Activated naive CD4-positive, alpha-beta T cell treated with anti-CD3 and anti-CD28 coated beads for 36 hours (primary cell): ENCODE measurements at regions not wholly inside any gene's neighbourhood (a gene's known extent, or its start where the extent isn't known, plus 50 kb on each side); places are given as distances from the start of the nearest gene placed in this dataset.

Source experiments
- CTCF ChIA-PET: fragments of 350-600 bp; sonication (Branson Sonifier 250); formaldehyde crosslinking; loops from one replicate; lab custom pipeline; 2021; ENCODE audit warnings: antibody characterized with exemption; lab: Charles Lee
- DNase-seq: peaks from one replicate; pipeline ENCODE4 v3.0.0-alpha.2; 2020
- H3K27ac Mint-ChIP-seq: one replicate; pipeline ENCODE4 v1.8.0; 2021; ENCODE audit warnings: mild to moderate bottlenecking, mixed read lengths
- H3K27me3 Mint-ChIP-seq: one replicate; pipeline ENCODE4 v1.8.0; 2021; ENCODE audit warnings: low read depth, mixed read lengths
- H3K36me3 Mint-ChIP-seq: one replicate; pipeline ENCODE4 v1.8.0; 2021; ENCODE audit warnings: low read depth, mixed read lengths
- H3K4me1 Mint-ChIP-seq: one replicate; pipeline ENCODE4 v1.8.0; 2021; ENCODE audit warnings: low read depth, mixed read lengths
- H3K4me3 Mint-ChIP-seq: one replicate; pipeline ENCODE4 v1.8.0; 2021; ENCODE audit warnings: mild to moderate bottlenecking, moderate library complexity, mixed read lengths
- H3K9me3 Mint-ChIP-seq: one replicate; pipeline ENCODE4 v1.8.0; 2021; ENCODE audit warnings: mixed read lengths
- intact Hi-C: fragments of 100-400 bp; cut with micrococcal nuclease; formaldehyde crosslinking; loops from one replicate; pipeline ENCODE4 v1.15.1; 2023

GRCh38 chr2:64258566-64258965 lies 114.3 kb upstream of the PELI1 start:
- Mint-ChIP-seq H3K4me1 (peaks cover 12% of the 10 kb centered on the region), H3K27me3 (no peaks in the 10 kb centered on the region)
- CTCF ChIA-PET, result interaction anchor here (0.6 kb wide), 1 partner anchor 42 kb away, joined by 3 read pairs; no protein-coding TSS in a partner anchor

GRCh38 chr2:64259312-64259711 lies 115.1 kb upstream of the PELI1 start:
- Mint-ChIP-seq H3K4me1 (peaks cover 12% of the 10 kb centered on the region), H3K27me3 (no peaks in the 10 kb centered on the region), H3K4me3 (no peak overlapping the region), H3K27ac (no peak overlapping the region), H3K9me3 (no peaks in the 10 kb centered on the region), H3K36me3 (no peaks in the 10 kb centered on the region)
- CTCF ChIA-PET, result interaction anchor here (0.7 kb wide), 1 partner anchor 22 kb away, joined by 3 read pairs; no protein-coding TSS in a partner anchor
- intact Hi-C loops, result no loop called here
- DNase-seq, result no peak

More at GRCh38 chr2:64258566-64258965, 114.3 kb upstream of the PELI1 start:
- Mint-ChIP-seq H3K4me3 (no peak overlapping the region), H3K27ac (no peak overlapping the region), H3K36me3 (no peaks in the 10 kb centered on the region), H3K9me3 (no peaks in the 10 kb centered on the region)
- intact Hi-C loops, result no loop called here
- DNase-seq, result no peak

DNA sequence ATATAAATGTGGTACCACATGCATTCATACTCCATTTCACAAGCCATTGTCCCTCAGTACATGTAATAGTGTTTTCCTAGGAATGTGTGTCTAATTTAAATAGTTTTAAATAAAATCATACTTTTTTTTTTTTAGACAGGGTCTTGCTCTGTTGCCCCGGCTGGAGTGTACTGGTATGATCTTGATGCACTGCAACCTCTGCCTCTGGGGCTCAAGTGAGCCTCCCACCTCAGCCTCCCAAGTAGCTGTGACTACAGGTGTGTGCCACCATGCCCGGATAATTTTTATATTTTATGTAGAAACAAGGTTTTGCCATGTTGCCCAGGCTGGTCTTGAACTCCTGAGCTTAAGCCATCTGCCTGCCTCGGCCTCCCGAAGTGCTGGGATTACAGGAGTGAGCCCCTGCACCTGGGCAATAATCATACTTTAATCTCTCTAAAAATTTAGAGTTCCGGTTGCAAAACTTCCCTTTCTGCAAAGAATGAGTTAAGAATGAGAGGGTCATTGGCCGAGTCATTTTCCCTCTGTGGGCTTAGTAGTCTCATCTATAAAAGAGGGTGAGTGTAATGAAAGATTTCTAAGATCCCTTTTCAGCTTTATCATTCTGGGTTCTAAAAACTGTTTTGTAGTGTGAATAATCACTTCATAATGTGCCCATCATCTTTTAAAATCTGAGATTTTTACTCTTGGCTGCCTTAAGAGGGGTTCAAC lies 116.0 kb upstream of the PELI1 start:
- no peaks in the 10 kb centered on the region for H3K9me3 Mint-ChIP-seq
- CTCF ChIA-PET, result interaction anchor here (0.6 to 0.7 kb wide), 2 partner anchors 9 to 23 kb away, joined by 3 read pairs; no protein-coding TSS in a partner anchor
- H3K36me3 Mint-ChIP-seq, result no peaks in the 10 kb centered on the region
- intact Hi-C loops, result loop anchor here (2.0 kb wide), 1 partner anchor 31 kb away; no protein-coding TSS in a partner anchor
- no peaks in the 10 kb centered on the region for H3K27me3 Mint-ChIP-seq
- H3K4me3 Mint-ChIP-seq, result peak overlapping the region; percentile 45
- peaks cover 12% of the 10 kb centered on the region for H3K4me1 Mint-ChIP-seq
- H3K27ac Mint-ChIP-seq, result peak overlapping the region; percentile 87
- DNase-seq, result no peak

DNA sequence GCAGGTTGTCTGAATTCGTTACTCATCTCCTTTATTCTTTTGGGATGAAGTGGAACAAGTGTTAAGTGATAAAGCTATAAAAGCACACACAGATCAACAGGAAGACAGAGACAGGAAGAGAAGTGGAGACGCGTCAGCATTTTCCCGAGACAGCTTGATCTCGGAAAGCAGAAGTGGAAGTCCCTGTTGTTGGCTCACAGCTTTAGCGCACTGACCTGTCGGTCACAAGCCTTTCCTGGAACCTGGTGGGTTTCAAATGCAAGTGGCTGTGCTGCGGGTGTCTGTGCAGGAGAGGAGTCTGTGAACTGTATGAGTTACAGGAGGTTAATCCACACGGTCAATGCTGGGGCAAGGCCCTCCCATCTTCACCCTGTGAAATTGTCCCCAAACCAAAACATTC lies 116.6 kb upstream of the PELI1 start:
- H3K27ac Mint-ChIP-seq, result peak overlapping the region; percentile 87
- intact Hi-C loops, result loop anchor here (2.0 kb wide), 1 partner anchor 32 kb away; no protein-coding TSS in a partner anchor
- H3K4me1 Mint-ChIP-seq, result peaks cover 12% of the 10 kb centered on the region
- DNase-seq, result peak; percentile 57
- no peaks in the 10 kb centered on the region for H3K9me3 Mint-ChIP-seq
- H3K36me3 Mint-ChIP-seq, result no peaks in the 10 kb centered on the region
- CTCF ChIA-PET, result interaction anchor here (0.6 kb wide), 1 partner anchor 8 kb away, joined by 3 read pairs; no protein-coding TSS in a partner anchor
- H3K27me3 Mint-ChIP-seq, result no peaks in the 10 kb centered on the region
- peak overlapping the region; percentile 45 for H3K4me3 Mint-ChIP-seq

DNA sequence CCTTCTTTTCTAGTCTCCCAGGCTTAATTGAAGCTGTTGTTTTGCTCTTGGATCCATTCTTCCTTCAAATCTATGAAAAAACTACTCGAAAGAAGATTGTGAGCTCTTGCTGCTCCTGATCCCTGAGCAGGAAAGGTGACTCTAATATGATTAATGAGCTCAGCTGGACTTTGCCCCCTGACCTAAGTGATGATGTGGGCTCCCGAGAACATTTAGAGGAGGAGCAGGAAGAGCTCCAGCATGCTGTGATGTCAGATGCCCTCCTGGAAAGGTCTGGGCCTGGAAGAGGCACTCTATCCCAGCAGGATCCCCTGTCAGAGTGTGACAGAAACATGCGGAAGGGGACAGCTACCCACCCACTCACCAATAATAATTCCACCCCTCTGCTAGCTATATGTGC lies 117.9 kb upstream of the PELI1 start:
- no peak for DNase-seq
- intact Hi-C loops, result no loop called here
- Mint-ChIP-seq H3K4me1 (peaks cover 12% of the 10 kb centered on the region), H3K9me3 (no peaks in the 10 kb centered on the region), H3K27me3 (no peaks in the 10 kb centered on the region), H3K36me3 (no peaks in the 10 kb centered on the region), H3K27ac (no peak overlapping the region), H3K4me3 (no peak overlapping the region)
- CTCF ChIA-PET, result interaction anchor here (1.1 to 1.2 kb wide), 2 partner anchors 64 to 66 kb away, joined by 3 to 6 read pairs; no protein-coding TSS in a partner anchor

DNA sequence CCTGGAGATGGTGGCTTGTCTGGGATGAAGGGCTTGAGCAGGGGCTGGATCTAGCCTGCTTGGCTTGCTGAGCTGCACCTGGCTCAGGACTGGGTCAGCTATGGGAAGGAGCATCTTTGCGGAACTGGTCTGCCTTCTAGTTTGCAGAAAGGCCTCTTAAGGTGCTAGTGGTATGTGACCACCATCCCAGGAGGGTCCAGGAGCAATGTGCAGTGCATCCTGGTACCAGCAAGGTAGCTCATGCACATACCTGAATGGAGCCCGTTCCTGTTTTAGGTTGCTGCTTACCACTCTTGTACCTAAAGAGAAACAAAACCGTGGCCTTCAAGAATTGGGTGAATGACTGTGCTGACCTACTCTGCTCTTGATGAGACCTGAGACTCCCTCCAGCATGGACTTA lies 118.6 kb upstream of the PELI1 start:
- no peak for DNase-seq
- Mint-ChIP-seq H3K4me1 (peaks cover 12% of the 10 kb centered on the region), H3K27ac (no peak overlapping the region), H3K27me3 (no peaks in the 10 kb centered on the region), H3K36me3 (no peaks in the 10 kb centered on the region), H3K9me3 (no peaks in the 10 kb centered on the region), H3K4me3 (no peak overlapping the region)
- intact Hi-C loops, result no loop called here
- CTCF ChIA-PET, result interaction anchor here (1.1 to 1.2 kb wide), 2 partner anchors 63 to 65 kb away, joined by 3 to 6 read pairs; no protein-coding TSS in a partner anchor

- intact Hi-C loops, result no loop called here
Measured at GRCh38 chr2:64263315-64263714, 119.1 kb upstream of the PELI1 start.

DNA sequence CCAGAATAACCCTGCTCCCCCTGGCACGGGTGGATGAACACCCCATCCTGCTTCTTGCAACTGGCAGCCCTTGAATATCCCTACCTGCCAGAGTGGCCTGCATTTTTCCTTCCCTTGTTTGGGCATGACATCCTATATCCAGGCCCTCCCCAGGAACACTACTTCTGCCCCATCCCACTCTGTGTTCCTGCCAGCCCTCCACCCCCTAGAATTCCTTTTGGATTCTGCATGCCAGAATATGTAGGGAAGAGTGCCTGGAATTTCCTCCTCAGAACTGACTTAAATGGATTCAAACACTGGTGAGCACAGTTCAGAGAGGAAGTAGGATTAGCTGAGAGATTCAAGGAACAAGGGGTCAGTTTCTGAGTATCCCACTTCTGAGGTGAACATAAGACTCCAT lies 123.5 kb upstream of the PELI1 start:
- no peak overlapping the region for H3K27ac Mint-ChIP-seq
- H3K9me3 Mint-ChIP-seq, result no peaks in the 10 kb centered on the region
- no peaks in the 10 kb centered on the region for H3K4me1 Mint-ChIP-seq
- CTCF ChIA-PET, result no interaction called here
- DNase-seq, result no peak
- H3K27me3 Mint-ChIP-seq, result no peaks in the 10 kb centered on the region
- H3K36me3 Mint-ChIP-seq, result no peaks in the 10 kb centered on the region
- intact Hi-C loops, result no loop called here
- H3K4me3 Mint-ChIP-seq, result no peak overlapping the region

More at GRCh38 chr2:64263315-64263714, 119.1 kb upstream of the PELI1 start:
- no peak for DNase-seq
- Mint-ChIP-seq H3K9me3 (no peaks in the 10 kb centered on the region), H3K27ac (no peak overlapping the region), H3K4me3 (no peak overlapping the region), H3K4me1 (peaks cover 12% of the 10 kb centered on the region), H3K27me3 (no peaks in the 10 kb centered on the region), H3K36me3 (no peaks in the 10 kb centered on the region)
- CTCF ChIA-PET, result interaction anchor here (1.1 kb wide), 1 partner anchor 63 kb away, joined by 3 read pairs; no protein-coding TSS in a partner anchor

DNA sequence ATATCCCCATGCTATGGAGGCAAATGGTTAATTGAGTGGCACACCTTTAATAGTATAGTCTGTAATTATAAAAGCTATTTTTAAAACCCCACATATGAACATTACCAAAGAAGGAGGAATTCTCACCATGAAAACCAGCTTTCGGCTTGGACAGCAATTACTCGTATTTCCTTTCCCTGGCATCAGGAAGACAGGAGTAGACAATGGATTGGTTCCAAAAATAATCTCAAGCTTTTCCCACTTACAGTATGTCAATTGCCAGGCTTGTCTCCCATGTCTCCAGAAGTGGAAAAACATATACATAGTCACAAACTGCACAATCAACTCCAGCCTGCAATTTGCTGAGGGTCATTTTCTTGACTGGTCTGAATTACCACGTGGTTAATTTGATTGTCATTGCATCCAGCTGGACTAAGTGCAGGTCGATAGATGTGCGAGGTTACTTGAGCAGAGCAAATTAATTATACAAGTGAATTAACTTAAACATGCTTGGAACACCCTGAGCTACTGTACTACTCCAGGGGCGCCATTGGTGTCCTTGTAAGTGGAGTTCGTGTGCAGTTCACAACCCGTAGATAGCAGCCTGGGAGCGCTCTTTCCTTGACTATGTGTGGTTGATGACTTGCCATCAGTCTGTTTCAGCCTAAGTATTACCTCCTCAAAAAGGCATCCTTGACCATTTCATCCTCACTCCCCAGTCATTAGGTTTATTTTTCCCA lies 124.3 kb upstream of the PELI1 start:
- no peak overlapping the region for H3K27ac Mint-ChIP-seq
- no peak for DNase-seq
- H3K4me1 Mint-ChIP-seq, result peaks cover 7% of the 10 kb centered on the region
- H3K9me3 Mint-ChIP-seq, result no peaks in the 10 kb centered on the region
- H3K4me3 Mint-ChIP-seq, result no peak overlapping the region
- intact Hi-C loops, result no loop called here
- H3K27me3 Mint-ChIP-seq, result no peaks in the 10 kb centered on the region
- CTCF ChIA-PET, result interaction anchor here (0.7 kb wide), 1 partner anchor 8 kb away, joined by 3 read pairs; no protein-coding TSS in a partner anchor
- no peaks in the 10 kb centered on the region for H3K36me3 Mint-ChIP-seq

DNA sequence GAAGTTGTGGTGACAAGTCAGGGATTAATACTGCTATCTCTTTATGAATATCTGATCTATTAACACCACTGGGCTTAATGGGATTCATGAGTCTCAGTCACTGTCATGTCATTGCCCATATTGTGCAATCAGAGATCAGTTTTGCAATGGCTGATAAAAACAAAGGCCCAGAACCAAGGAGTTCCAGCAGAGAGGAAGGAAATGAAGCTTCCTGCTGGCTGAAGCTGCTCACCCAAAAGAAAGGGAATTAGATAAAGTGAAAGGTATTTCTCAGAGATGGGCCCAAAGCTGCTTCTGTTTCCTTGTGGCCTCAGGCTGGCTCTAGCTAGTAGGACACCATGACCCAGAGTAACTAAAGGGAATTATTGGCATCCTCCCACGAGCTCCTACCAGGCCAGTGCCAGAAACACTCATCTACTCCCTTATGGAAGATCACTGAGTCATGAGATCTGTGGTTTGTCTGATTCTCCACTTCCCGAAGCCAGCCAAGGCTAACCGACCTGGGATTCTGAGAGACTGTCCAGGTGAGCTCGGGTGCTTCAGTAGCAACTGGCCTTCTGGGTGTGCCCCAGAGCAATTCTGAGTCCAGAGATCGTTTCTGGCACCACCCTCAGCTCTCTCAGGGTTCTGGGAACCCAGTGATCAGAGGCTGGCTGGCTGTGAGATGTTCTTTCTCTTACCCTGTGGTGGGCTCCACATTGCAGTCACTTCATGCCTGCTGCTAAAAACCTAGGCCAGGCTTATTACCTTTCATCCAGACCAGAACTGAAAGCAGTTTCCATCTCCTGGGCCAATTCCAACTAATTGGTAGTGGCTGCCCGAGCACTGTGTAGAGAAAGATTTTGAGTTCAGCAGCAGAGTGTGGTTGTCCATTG lies 129.5 kb upstream of the PELI1 start:
- H3K4me1 Mint-ChIP-seq, result peaks cover 28% of the 10 kb centered on the region
- H3K4me3 Mint-ChIP-seq, result no peak overlapping the region
- CTCF ChIA-PET, result interaction anchor here (0.6 to 0.9 kb wide), 2 partner anchors 22 to 38 kb away, joined by 3 to 5 read pairs; no protein-coding TSS in a partner anchor
- intact Hi-C loops, result no loop called here
- H3K36me3 Mint-ChIP-seq, result no peaks in the 10 kb centered on the region
- DNase-seq, result no peak
- H3K27ac Mint-ChIP-seq, result no peak overlapping the region
- H3K27me3 Mint-ChIP-seq, result no peaks in the 10 kb centered on the region
- no peaks in the 10 kb centered on the region for H3K9me3 Mint-ChIP-seq

DNA sequence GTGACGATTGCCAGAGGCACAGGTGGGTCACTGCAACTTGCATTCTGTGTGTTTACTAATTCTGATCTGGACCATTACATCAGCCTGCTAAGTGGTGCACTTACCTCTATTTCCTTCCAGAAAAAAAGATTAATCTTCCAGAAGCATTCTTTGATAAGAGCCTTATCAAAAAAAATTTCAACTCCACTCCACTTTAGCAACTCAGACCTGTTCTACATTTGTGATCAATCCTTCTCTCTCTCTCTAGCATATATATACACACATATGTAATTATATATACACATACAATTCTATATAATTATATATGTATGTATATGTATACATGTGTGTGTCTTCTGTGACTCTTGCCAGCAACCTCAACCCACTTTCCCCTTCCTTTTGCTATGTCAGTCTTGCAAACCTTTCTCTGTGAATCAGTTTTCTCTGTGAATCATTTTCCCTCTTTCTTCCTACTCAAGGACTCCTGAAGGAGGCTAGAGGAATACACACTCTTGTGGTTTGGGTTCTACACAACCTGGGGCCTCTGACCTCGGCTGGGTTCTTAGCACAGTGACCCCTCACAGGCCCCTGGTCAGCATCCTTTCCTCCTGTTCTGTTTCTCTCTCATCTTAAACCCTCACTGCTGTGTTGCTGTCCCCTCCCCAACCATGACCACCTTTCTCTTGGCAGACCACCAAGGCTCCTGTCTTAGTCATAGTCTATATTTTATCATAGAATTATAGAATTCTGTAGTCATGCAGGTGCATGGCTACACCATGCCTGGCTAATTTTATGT lies 130.4 kb upstream of the PELI1 start:
- Mint-ChIP-seq H3K27me3 (no peaks in the 10 kb centered on the region), H3K4me1 (peaks cover 28% of the 10 kb centered on the region), H3K27ac (no peak overlapping the region), H3K36me3 (no peaks in the 10 kb centered on the region), H3K9me3 (no peaks in the 10 kb centered on the region), H3K4me3 (no peak overlapping the region)
- no peak for DNase-seq
- intact Hi-C loops, result no loop called here
- CTCF ChIA-PET, result no interaction called here
